ENCODE measurements at regions not wholly inside any gene's neighbourhood (a gene's known extent, or its start where the extent isn't known, plus 50 kb on each side); places are given as distances from the start of the nearest gene placed in this dataset.

GRCh38 chr4:27267970-27268355 lies 407.3 kb downstream of the STIM2 start:
- TF ChIP-seq POLR2AphosphoS5 (IDR thresholded peaks at IDR 0.05; ENCODE audit: low read depth) (no peak), CTCF (conservative IDR thresholded peaks at IDR 0.05; ENCODE audit: low read depth in 2 of 2) (no peak)
